HepG2 (cell line): ENCODE measurements at regions not wholly inside any gene's neighbourhood (a gene's known extent, or its start where the extent isn't known, plus 50 kb on each side); places are given as distances from the start of the nearest gene placed in this dataset.

Source experiments
- CBFB ChIP-seq: sonication (generic); formaldehyde crosslinking; IDR thresholded peaks from 2 replicates; pipeline ENCODE4 v1.4.0; 2020; ENCODE audit warnings: missing genetic modification reagents
- GTF3A ChIP-seq: sonication (generic); formaldehyde crosslinking; conservative IDR thresholded peaks from 2 replicates; pipeline ENCODE4 v1.4.0; 2020; ENCODE audit warnings: mild to moderate bottlenecking, missing genetic modification reagents
- POLR2A ChIP-seq, 2 experiments: IDR thresholded peaks; 2 replicates each; pipeline ENCODE4 v1.6.1; 2011; ENCODE audit warnings: low read depth in 2 of 2, low read length in 2 of 2, mild to moderate bottlenecking in 1 of 2, moderate library complexity in 1 of 2; ENCODE audit not compliant: insufficient read depth in 1 of 2
- RBAK ChIP-seq: sonication (generic); formaldehyde crosslinking; IDR thresholded peaks from 2 replicates; pipeline ENCODE4 v1.5.1; 2020; ENCODE audit warnings: mild to moderate bottlenecking, missing genetic modification reagents
- TCF7 ChIP-seq: sonication (generic); IDR thresholded peaks from 2 replicates; pipeline ENCODE4 v1.6.1; 2016; ENCODE audit warnings: antibody characterized with exemption, low read depth
- YY1 ChIP-seq: IDR thresholded peaks from 2 replicates; pipeline ENCODE4 v1.6.1; 2011; ENCODE audit warnings: low read length, low read depth, moderate library complexity, mild to moderate bottlenecking; ENCODE audit not compliant: insufficient read depth, insufficient replicate concordance
- ZBTB21 ChIP-seq: sonication (generic); formaldehyde crosslinking; IDR thresholded peaks from 2 replicates; pipeline ENCODE4 v1.4.0; 2020; ENCODE audit warnings: missing genetic modification reagents
- ZNF703 ChIP-seq: sonication (generic); formaldehyde crosslinking; IDR thresholded peaks from 2 replicates; pipeline ENCODE4 v1.5.1; 2020; ENCODE audit warnings: missing genetic modification reagents, mild to moderate bottlenecking, moderate library complexity, borderline replicate concordance
- TF ChIP-seq, protein P1 (sequence below), 2 experiments: IDR thresholded peaks; 2 replicates each; pipeline ENCODE4 v1.6.1; 2011 to 2012; ENCODE audit warnings: low read length in 2 of 2, borderline replicate concordance in 1 of 2, low read depth in 1 of 2, mild to moderate bottlenecking in 1 of 2, moderate library complexity in 1 of 2
- TF ChIP-seq, protein P2 (sequence below): IDR thresholded peaks from 2 replicates; pipeline ENCODE4 v1.6.1; 2012; ENCODE audit warnings: low read length, improper control_type of control experiment
- TF ChIP-seq, protein P3 (sequence below): sonication (generic); formaldehyde crosslinking; conservative IDR thresholded peaks from 2 replicates; pipeline ENCODE4 v1.8.1; 2023; ENCODE audit warnings: missing genetic modification reagents

DNA sequence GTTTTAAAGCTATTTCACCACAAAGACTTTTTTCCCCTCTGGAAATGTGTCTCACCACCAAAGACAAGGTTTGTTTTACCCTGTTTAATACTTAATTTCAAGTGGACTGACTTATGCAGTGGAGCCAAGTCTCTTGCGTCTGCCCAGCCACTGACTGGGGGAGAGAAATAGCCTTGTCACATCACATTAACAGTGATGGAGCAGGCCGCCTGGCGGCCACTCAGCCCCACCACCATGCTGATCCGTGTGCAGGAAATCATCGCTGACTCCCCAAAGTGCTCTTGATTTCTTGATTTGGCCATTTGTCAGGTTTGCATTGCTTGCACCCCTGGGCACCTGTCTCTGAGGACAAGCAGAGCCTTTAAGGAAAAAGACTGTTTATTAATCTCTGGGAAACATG is 334.1 kb downstream of the GLRX3 start:
- TF ChIP-seq ZNF703 (CRISPR knock-in tag) (no peak), RBAK (CRISPR knock-in tag) (no peak), TCF7 (no peak), POLR2A (IDR thresholded peaks at IDR 0.05; ENCODE audit: insufficient read depth in 1 of 2, low read depth in 2 of 2, low read length in 2 of 2) (no peak), GTF3A (no peak), YY1 (no peak), ZBTB21 (CRISPR knock-in tag) (no peak), CBFB (CRISPR knock-in tag) (no peak)
- TF ChIP-seq, protein P1, sequence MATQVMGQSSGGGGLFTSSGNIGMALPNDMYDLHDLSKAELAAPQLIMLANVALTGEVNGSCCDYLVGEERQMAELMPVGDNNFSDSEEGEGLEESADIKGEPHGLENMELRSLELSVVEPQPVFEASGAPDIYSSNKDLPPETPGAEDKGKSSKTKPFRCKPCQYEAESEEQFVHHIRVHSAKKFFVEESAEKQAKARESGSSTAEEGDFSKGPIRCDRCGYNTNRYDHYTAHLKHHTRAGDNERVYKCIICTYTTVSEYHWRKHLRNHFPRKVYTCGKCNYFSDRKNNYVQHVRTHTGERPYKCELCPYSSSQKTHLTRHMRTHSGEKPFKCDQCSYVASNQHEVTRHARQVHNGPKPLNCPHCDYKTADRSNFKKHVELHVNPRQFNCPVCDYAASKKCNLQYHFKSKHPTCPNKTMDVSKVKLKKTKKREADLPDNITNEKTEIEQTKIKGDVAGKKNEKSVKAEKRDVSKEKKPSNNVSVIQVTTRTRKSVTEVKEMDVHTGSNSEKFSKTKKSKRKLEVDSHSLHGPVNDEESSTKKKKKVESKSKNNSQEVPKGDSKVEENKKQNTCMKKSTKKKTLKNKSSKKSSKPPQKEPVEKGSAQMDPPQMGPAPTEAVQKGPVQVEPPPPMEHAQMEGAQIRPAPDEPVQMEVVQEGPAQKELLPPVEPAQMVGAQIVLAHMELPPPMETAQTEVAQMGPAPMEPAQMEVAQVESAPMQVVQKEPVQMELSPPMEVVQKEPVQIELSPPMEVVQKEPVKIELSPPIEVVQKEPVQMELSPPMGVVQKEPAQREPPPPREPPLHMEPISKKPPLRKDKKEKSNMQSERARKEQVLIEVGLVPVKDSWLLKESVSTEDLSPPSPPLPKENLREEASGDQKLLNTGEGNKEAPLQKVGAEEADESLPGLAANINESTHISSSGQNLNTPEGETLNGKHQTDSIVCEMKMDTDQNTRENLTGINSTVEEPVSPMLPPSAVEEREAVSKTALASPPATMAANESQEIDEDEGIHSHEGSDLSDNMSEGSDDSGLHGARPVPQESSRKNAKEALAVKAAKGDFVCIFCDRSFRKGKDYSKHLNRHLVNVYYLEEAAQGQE (IDR thresholded peaks at IDR 0.05; ENCODE audit: borderline replicate concordance in 1 of 2, low read depth in 1 of 2, low read length in 2 of 2): no peak
- TF ChIP-seq, protein P2, sequence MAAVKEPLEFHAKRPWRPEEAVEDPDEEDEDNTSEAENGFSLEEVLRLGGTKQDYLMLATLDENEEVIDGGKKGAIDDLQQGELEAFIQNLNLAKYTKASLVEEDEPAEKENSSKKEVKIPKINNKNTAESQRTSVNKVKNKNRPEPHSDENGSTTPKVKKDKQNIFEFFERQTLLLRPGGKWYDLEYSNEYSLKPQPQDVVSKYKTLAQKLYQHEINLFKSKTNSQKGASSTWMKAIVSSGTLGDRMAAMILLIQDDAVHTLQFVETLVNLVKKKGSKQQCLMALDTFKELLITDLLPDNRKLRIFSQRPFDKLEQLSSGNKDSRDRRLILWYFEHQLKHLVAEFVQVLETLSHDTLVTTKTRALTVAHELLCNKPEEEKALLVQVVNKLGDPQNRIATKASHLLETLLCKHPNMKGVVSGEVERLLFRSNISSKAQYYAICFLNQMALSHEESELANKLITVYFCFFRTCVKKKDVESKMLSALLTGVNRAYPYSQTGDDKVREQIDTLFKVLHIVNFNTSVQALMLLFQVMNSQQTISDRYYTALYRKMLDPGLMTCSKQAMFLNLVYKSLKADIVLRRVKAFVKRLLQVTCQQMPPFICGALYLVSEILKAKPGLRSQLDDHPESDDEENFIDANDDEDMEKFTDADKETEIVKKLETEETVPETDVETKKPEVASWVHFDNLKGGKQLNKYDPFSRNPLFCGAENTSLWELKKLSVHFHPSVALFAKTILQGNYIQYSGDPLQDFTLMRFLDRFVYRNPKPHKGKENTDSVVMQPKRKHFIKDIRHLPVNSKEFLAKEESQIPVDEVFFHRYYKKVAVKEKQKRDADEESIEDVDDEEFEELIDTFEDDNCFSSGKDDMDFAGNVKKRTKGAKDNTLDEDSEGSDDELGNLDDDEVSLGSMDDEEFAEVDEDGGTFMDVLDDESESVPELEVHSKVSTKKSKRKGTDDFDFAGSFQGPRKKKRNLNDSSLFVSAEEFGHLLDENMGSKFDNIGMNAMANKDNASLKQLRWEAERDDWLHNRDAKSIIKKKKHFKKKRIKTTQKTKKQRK: no peak
- TF ChIP-seq, protein P3, sequence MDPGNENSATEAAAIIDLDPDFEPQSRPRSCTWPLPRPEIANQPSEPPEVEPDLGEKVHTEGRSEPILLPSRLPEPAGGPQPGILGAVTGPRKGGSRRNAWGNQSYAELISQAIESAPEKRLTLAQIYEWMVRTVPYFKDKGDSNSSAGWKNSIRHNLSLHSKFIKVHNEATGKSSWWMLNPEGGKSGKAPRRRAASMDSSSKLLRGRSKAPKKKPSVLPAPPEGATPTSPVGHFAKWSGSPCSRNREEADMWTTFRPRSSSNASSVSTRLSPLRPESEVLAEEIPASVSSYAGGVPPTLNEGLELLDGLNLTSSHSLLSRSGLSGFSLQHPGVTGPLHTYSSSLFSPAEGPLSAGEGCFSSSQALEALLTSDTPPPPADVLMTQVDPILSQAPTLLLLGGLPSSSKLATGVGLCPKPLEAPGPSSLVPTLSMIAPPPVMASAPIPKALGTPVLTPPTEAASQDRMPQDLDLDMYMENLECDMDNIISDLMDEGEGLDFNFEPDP (CRISPR knock-in tag): no peak
